Activated T-cell treated with anti-CD3 and anti-CD28 coated beads, Interleukin-2, amount 50 U/mL, for 48 hours (primary cell): ENCODE measurements at regions not wholly inside any gene's neighbourhood (a gene's known extent, or its start where the extent isn't known, plus 50 kb on each side); places are given as distances from the start of the nearest gene placed in this dataset.

Experiments used
- DNase-seq, 2 experiments: peaks; one replicate each; pipeline ENCODE4 v3.0.0-alpha.2; 2020

GRCh38 chr22:27329131-27329850 is 472.3 kb downstream of the MN1 start:
- DNase-seq: no peak

- DNase-seq: no peak
These were observed 471.4 kb downstream of the MN1 start for GRCh38 chr22:27329966-27330645.

- DNase-seq: peak in 1 of 2 experiments; percentile 19
These were observed 469.9 kb downstream of the MN1 start for GRCh38 chr22:27331526-27332281.

- DNase-seq: no peak
These were observed 466.4 kb downstream of the MN1 start for GRCh38 chr22:27335102-27335660.

- DNase-seq: no peak
These were observed 465.1 kb downstream of the MN1 start for GRCh38 chr22:27336151-27337090.

GRCh38 chr22:27337676-27338075 is 463.9 kb downstream of the MN1 start:
- DNase-seq: no peak

- DNase-seq: no peak
These were observed 461.5 kb downstream of the MN1 start for GRCh38 chr22:27340047-27340446.

- DNase-seq: no peak
These were observed 457.0 kb downstream of the MN1 start for GRCh38 chr22:27344546-27344945.

- DNase-seq: no peak
These were observed 455.9 kb downstream of the MN1 start for GRCh38 chr22:27345691-27346090.

GRCh38 chr22:27347951-27348350 is 453.6 kb downstream of the MN1 start:
- DNase-seq: no peak

GRCh38 chr22:27348634-27349033 is 452.9 kb downstream of the MN1 start:
- DNase-seq: no peak

- no peak for DNase-seq
These were observed 452.1 kb downstream of the MN1 start for GRCh38 chr22:27349456-27349855.

GRCh38 chr22:27350306-27350705 is 451.2 kb downstream of the MN1 start:
- no peak for DNase-seq

- no peak for DNase-seq
These were observed 449.1 kb downstream of the MN1 start for GRCh38 chr22:27352426-27352825.

- DNase-seq: no peak
These were observed 443.3 kb downstream of the MN1 start for GRCh38 chr22:27358096-27358870.

- DNase-seq: peak in 1 of 2 experiments; percentile 19
These were observed 431.3 kb downstream of the MN1 start for GRCh38 chr22:27370269-27370668.

GRCh38 chr22:27370987-27371386 is 430.6 kb downstream of the MN1 start:
- no peak for DNase-seq

GRCh38 chr22:27372364-27372763 is 429.2 kb downstream of the MN1 start:
- DNase-seq: no peak

GRCh38 chr22:27372969-27373670 is 428.4 kb downstream of the MN1 start:
- DNase-seq: no peak

- DNase-seq: no peak
These were observed 423.9 kb downstream of the MN1 start for GRCh38 chr22:27377501-27378295.
